ENCODE measurements at regions not wholly inside any gene's neighbourhood (a gene's known extent, or its start where the extent isn't known, plus 50 kb on each side); places are given as distances from the start of the nearest gene placed in this dataset.

GRCh38 chr19:28828276-28828870 is 384.6 kb downstream of the UQCRFS1 start:
- TF ChIP-seq TAF1 (IDR thresholded peaks at IDR 0.05; ENCODE audit: low read depth): no peak
- TF ChIP-seq TEAD4 (IDR thresholded peaks at IDR 0.05): no peak
- no peak for TF ChIP-seq REST (IDR thresholded peaks at IDR 0.05; ENCODE audit: low read depth)
- no peak for TF ChIP-seq CEBPB (IDR thresholded peaks at IDR 0.05)
- TF ChIP-seq MAX (IDR thresholded peaks at IDR 0.05): no peak
- no peak for TF ChIP-seq EGR1 (IDR thresholded peaks at IDR 0.05)
- no peak for TF ChIP-seq FOXM1 (IDR thresholded peaks at IDR 0.05; ENCODE audit: borderline replicate concordance, low read depth)
- no peak for TF ChIP-seq CREB1 (IDR thresholded peaks at IDR 0.05; ENCODE audit: low read depth)
- TF ChIP-seq NFIC (IDR thresholded peaks at IDR 0.05): no peak
- TF ChIP-seq RAD21 (IDR thresholded peaks at IDR 0.05; ENCODE audit: low read depth): no peak
- no peak for TF ChIP-seq YY1 (IDR thresholded peaks at IDR 0.05; ENCODE audit: low read depth)
- TF ChIP-seq EP300 (IDR thresholded peaks at IDR 0.05; ENCODE audit: borderline replicate concordance): no peak

Data from Ishikawa (cell line).